HL-60 (cell line): ENCODE measurements at regions not wholly inside any gene's neighbourhood (a gene's known extent, or its start where the extent isn't known, plus 50 kb on each side); places are given as distances from the start of the nearest gene placed in this dataset.

Experiments
- GABPA ChIP-seq: IDR thresholded peaks from 2 replicates; pipeline ENCODE4 v1.6.1; 2012; ENCODE audit warnings: low read depth
- POLR2AphosphoS5 ChIP-seq: IDR thresholded peaks from 2 replicates; pipeline ENCODE4 v1.6.1; 2012; ENCODE audit warnings: low read depth
- TF ChIP-seq, protein P1 (sequence below): IDR thresholded peaks from one replicate; pipeline ENCODE4 v1.5.1; 2011; ENCODE audit warnings: low read length, control low read depth, inconsistent platforms; ENCODE audit not compliant: insufficient read depth
- TF ChIP-seq, protein P2 (sequence below): IDR thresholded peaks from 2 replicates; pipeline ENCODE4 v1.6.1; 2012; ENCODE audit warnings: low read depth; ENCODE audit not compliant: insufficient replicate concordance

DNA sequence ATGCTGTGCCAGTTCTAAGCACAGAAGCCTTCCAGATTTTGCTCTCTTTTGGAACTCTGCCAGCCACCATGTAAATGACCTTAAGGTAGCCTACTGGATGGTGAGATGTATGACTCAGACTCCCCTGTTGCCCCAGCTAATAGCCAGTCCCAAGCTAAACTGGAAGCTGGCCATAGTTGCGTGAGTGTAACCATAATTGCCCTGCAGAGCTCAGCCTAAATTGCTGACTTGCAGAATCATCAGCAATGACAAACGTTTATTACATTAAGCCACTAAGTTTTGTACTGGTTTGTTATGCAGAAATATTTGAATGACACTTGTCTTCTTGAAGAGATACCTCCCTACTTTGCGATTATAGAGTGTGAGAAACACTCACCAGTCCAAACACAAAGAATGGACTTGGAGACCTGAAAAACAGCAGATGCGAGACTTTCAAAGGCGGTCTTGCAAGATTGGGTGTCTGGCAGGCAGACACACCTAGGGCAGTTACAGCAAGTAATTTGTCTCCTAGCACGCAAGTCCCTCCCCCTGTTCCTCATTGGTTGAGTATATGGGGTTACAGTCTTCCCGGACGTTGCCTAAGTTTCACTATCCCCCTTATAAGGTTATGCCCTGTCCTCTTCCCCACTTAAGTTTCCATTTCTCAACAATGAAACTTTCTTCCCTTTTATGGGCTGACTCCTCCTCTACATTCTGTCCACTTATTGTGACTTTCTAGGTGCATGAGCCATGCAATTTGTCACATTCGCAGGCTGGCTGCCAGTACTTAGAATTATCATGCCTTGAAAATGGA lies 83.6 kb upstream of the XCR1 start:
- TF ChIP-seq, protein P1, sequence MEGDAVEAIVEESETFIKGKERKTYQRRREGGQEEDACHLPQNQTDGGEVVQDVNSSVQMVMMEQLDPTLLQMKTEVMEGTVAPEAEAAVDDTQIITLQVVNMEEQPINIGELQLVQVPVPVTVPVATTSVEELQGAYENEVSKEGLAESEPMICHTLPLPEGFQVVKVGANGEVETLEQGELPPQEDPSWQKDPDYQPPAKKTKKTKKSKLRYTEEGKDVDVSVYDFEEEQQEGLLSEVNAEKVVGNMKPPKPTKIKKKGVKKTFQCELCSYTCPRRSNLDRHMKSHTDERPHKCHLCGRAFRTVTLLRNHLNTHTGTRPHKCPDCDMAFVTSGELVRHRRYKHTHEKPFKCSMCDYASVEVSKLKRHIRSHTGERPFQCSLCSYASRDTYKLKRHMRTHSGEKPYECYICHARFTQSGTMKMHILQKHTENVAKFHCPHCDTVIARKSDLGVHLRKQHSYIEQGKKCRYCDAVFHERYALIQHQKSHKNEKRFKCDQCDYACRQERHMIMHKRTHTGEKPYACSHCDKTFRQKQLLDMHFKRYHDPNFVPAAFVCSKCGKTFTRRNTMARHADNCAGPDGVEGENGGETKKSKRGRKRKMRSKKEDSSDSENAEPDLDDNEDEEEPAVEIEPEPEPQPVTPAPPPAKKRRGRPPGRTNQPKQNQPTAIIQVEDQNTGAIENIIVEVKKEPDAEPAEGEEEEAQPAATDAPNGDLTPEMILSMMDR = no peak
- TF ChIP-seq, protein P2, sequence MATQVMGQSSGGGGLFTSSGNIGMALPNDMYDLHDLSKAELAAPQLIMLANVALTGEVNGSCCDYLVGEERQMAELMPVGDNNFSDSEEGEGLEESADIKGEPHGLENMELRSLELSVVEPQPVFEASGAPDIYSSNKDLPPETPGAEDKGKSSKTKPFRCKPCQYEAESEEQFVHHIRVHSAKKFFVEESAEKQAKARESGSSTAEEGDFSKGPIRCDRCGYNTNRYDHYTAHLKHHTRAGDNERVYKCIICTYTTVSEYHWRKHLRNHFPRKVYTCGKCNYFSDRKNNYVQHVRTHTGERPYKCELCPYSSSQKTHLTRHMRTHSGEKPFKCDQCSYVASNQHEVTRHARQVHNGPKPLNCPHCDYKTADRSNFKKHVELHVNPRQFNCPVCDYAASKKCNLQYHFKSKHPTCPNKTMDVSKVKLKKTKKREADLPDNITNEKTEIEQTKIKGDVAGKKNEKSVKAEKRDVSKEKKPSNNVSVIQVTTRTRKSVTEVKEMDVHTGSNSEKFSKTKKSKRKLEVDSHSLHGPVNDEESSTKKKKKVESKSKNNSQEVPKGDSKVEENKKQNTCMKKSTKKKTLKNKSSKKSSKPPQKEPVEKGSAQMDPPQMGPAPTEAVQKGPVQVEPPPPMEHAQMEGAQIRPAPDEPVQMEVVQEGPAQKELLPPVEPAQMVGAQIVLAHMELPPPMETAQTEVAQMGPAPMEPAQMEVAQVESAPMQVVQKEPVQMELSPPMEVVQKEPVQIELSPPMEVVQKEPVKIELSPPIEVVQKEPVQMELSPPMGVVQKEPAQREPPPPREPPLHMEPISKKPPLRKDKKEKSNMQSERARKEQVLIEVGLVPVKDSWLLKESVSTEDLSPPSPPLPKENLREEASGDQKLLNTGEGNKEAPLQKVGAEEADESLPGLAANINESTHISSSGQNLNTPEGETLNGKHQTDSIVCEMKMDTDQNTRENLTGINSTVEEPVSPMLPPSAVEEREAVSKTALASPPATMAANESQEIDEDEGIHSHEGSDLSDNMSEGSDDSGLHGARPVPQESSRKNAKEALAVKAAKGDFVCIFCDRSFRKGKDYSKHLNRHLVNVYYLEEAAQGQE = no peak
- TF ChIP-seq POLR2AphosphoS5 (peak; percentile 47), GABPA (no peak)
